Left lobe of liver (tissue), 2 donors: ENCODE measurements at regions not wholly inside any gene's neighbourhood (a gene's known extent, or its start where the extent isn't known, plus 50 kb on each side); places are given as distances from the start of the nearest gene placed in this dataset.

Experiments used
- ATAC-seq: fragments of 200-7000 bp; cut with Tn5 transposase; one replicate; pipeline ENCODE4 v1.9.1; 2020; ENCODE audit warnings: mild to moderate bottlenecking, moderate library complexity
- DNase-seq: peaks from one replicate; pipeline ENCODE4 v3.0.0-alpha.2; 2020; ENCODE audit warnings: low spot score
- donor health status: DM: no; HTN: no; CAD: no; lungs with moderate emphysema.
- donor health status: DM: no; HTN: yes; CAD: no.

GRCh38 chr7:9186730-9187129 lies 753.3 kb downstream of the NXPH1 start:
- DNase-seq (no peak), ATAC-seq (no peak)

- DNase-seq = no peak
- no peak for ATAC-seq
Observed at GRCh38 chr7:9189703-9190102, 756.3 kb downstream of the NXPH1 start.

- no peak for DNase-seq
Observed at GRCh38 chr7:9192969-9193368, 759.6 kb downstream of the NXPH1 start.

GRCh38 chr7:9200626-9201025 lies 767.2 kb downstream of the NXPH1 start:
- ATAC-seq (no peak), DNase-seq (no peak)

More at GRCh38 chr7:9192969-9193368, 759.6 kb downstream of the NXPH1 start:
- no peak for ATAC-seq

- no peak for DNase-seq
Observed at GRCh38 chr7:9201928-9202327, 768.5 kb downstream of the NXPH1 start.

GRCh38 chr7:9204571-9204970 lies 771.2 kb downstream of the NXPH1 start:
- no peak for DNase-seq

More at GRCh38 chr7:9201928-9202327, 768.5 kb downstream of the NXPH1 start:
- no peak for ATAC-seq

GRCh38 chr7:9210114-9210513 lies 776.7 kb downstream of the NXPH1 start:
- no peak for DNase-seq
- no peak for ATAC-seq

More at GRCh38 chr7:9204571-9204970, 771.2 kb downstream of the NXPH1 start:
- ATAC-seq = no peak

GRCh38 chr7:9217204-9217603 lies 783.8 kb downstream of the NXPH1 start:
- DNase-seq (no peak), ATAC-seq (no peak)

GRCh38 chr7:9226500-9226899 lies 793.1 kb downstream of the NXPH1 start:
- DNase-seq (no peak), ATAC-seq (no peak)

GRCh38 chr7:9231630-9232121 lies 798.3 kb downstream of the NXPH1 start:
- DNase-seq (no peak), ATAC-seq (no peak)

GRCh38 chr7:9240001-9240400 lies 806.6 kb downstream of the NXPH1 start:
- ATAC-seq (no peak), DNase-seq (no peak)

- ATAC-seq (no peak), DNase-seq (no peak)
Observed at GRCh38 chr7:9241826-9242225, 808.4 kb downstream of the NXPH1 start.

GRCh38 chr7:9242636-9243035 lies 809.2 kb downstream of the NXPH1 start:
- no peak for ATAC-seq
- DNase-seq = no peak

- no peak for ATAC-seq
- no peak for DNase-seq
Observed at GRCh38 chr7:9250876-9251275, 817.5 kb downstream of the NXPH1 start.

- ATAC-seq (no peak), DNase-seq (no peak)
Observed at GRCh38 chr7:9264395-9264794, 831.0 kb downstream of the NXPH1 start.

- ATAC-seq = no peak
- no peak for DNase-seq
Observed at GRCh38 chr7:9280088-9280487, 846.7 kb downstream of the NXPH1 start.

GRCh38 chr7:9283246-9283645 lies 849.8 kb downstream of the NXPH1 start:
- DNase-seq (no peak), ATAC-seq (no peak)

GRCh38 chr7:9302436-9302835 lies 869.0 kb downstream of the NXPH1 start:
- ATAC-seq (no peak), DNase-seq (no peak)

GRCh38 chr7:9307131-9307530 lies 873.7 kb downstream of the NXPH1 start:
- no peak for DNase-seq
- no peak for ATAC-seq

- DNase-seq = no peak
- ATAC-seq = no peak
Observed at GRCh38 chr7:9324513-9324912, 891.1 kb downstream of the NXPH1 start.

- ATAC-seq (no peak), DNase-seq (no peak)
Observed at GRCh38 chr7:9328296-9328695, 894.9 kb downstream of the NXPH1 start.

- DNase-seq (no peak), ATAC-seq (no peak)
Observed at GRCh38 chr7:9349625-9350024, 916.2 kb downstream of the NXPH1 start.

GRCh38 chr7:9391221-9391620 lies 957.8 kb downstream of the NXPH1 start:
- ATAC-seq = no peak
- DNase-seq = no peak

GRCh38 chr7:9391984-9392383 lies 958.6 kb downstream of the NXPH1 start:
- DNase-seq (no peak), ATAC-seq (no peak)
